ENCODE measurements at regions not wholly inside any gene's neighbourhood (a gene's known extent, or its start where the extent isn't known, plus 50 kb on each side); places are given as distances from the start of the nearest gene placed in this dataset.

- ATAC-seq (no peak), FAIRE-seq (no peak), DNase-seq (ENCODE audit: low read depth, low spot score) (no peak)
- peaks cover 8 to 9% of the 10 kb centered on the region in 2 experiments for H3K27me3 ChIP-seq (replicated peaks in 1 of 2; ENCODE audit: control insufficient read depth in 2 of 2, insufficient read depth in 2 of 2, low read length in 1 of 2)
- CTCF ChIA-PET = no interaction called here
- H3K36me3 ChIP-seq (ENCODE audit: control insufficient read depth in 2 of 2, insufficient read depth in 2 of 2, low read length in 1 of 2) = no peaks in the 10 kb centered on the region
- POLR2A ChIA-PET = no interaction called here
- H3K4me1 ChIP-seq (ENCODE audit: control insufficient read depth, insufficient read depth, low read length) = no peaks in the 10 kb centered on the region
- no peak overlapping the region for H3K4me2 ChIP-seq (ENCODE audit: control insufficient read depth, insufficient read depth)
- H2AFZ ChIP-seq (ENCODE audit: control insufficient read depth, low read depth, low read length) = no peak overlapping the region
- RAD21 ChIA-PET (ENCODE audit: unreplicated experiment) = no interaction called here
- no peak overlapping the region for H3K4me3 ChIP-seq
- H3K79me2 ChIP-seq (ENCODE audit: control insufficient read depth, insufficient read depth, low read length) = no peaks in the 10 kb centered on the region
- no peaks in the 10 kb centered on the region; the same call in 2 of the 3 replicates for H3K9me3 ChIP-seq (replicated peaks; ENCODE audit: control insufficient read depth, insufficient read depth, low read length)
- intact Hi-C loops (cut with micrococcal nuclease; ENCODE audit: unreplicated experiment) (loop anchor here (5.0 kb wide), 1 partner anchor 70 kb away; no protein-coding TSS in a partner anchor), in situ Hi-C loops (cut with MboI) (no loop called here)
- BruUV-seq (replicated peaks) = no TSS peak
- 21% methylated on average over 4 of the region's 4 CpGs for WGBS (ENCODE audit: insufficient coverage, insufficient replicate concordance, low lambda C conversion rate, missing lambda C conversion rate)
- TF ChIP-seq PAX8 (IDR thresholded peaks at IDR 0.05) = no peak
- no peak for TF ChIP-seq ETV6 (conservative IDR thresholded peaks at IDR 0.05 in 1 of 2, IDR thresholded peaks at IDR 0.05 in 1 of 2; ENCODE audit: borderline replicate concordance in 1 of 2, low read depth in 1 of 2)
- no peak for TF ChIP-seq E2F8 (IDR thresholded peaks at IDR 0.05; ENCODE audit: low read depth, partially characterized antibody)
- TF ChIP-seq, protein P1, sequence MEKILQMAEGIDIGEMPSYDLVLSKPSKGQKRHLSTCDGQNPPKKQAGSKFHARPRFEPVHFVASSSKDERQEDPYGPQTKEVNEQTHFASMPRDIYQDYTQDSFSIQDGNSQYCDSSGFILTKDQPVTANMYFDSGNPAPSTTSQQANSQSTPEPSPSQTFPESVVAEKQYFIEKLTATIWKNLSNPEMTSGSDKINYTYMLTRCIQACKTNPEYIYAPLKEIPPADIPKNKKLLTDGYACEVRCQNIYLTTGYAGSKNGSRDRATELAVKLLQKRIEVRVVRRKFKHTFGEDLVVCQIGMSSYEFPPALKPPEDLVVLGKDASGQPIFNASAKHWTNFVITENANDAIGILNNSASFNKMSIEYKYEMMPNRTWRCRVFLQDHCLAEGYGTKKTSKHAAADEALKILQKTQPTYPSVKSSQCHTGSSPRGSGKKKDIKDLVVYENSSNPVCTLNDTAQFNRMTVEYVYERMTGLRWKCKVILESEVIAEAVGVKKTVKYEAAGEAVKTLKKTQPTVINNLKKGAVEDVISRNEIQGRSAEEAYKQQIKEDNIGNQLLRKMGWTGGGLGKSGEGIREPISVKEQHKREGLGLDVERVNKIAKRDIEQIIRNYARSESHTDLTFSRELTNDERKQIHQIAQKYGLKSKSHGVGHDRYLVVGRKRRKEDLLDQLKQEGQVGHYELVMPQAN (conservative IDR thresholded peaks at IDR 0.05) = no peak
- no peak for TF ChIP-seq TARDBP (IDR thresholded peaks at IDR 0.05; ENCODE audit: borderline replicate concordance)
- no peak for TF ChIP-seq BHLHE40 (IDR thresholded peaks at IDR 0.05; ENCODE audit: borderline replicate concordance in 1 of 2, low read depth in 2 of 2, low read length in 1 of 2)
- no peak for TF ChIP-seq CEBPZ (IDR thresholded peaks at IDR 0.05; ENCODE audit: low read depth, low read length)
- TF ChIP-seq TCF3 (IDR thresholded peaks at IDR 0.05; ENCODE audit: borderline replicate concordance, insufficient read depth, low read depth, low read length) = no peak
- TF ChIP-seq CREB1 (IDR thresholded peaks at IDR 0.05; ENCODE audit: low read depth) = no peak
- no peak for TF ChIP-seq TCF7 (IDR thresholded peaks at IDR 0.05; ENCODE audit: borderline replicate concordance)
- TF ChIP-seq SUPT20H (IDR thresholded peaks at IDR 0.05; ENCODE audit: borderline replicate concordance, control insufficient read depth, low read depth, low read length) = no peak
- no peak for TF ChIP-seq POLR2AphosphoS2 (IDR thresholded peaks at IDR 0.05; ENCODE audit: low read depth, low read length)
- H3K27ac ChIP-seq (ENCODE audit: control insufficient read depth, insufficient read depth) = no peak overlapping the region
- H4K20me1 ChIP-seq (ENCODE audit: control insufficient read depth, insufficient read depth) = no peaks in the 10 kb centered on the region
- SMC1A ChIA-PET (ENCODE audit: uncharacterized antibody, unreplicated experiment) = no interaction called here
- no peak overlapping the region for H3K9ac ChIP-seq (ENCODE audit: control insufficient read depth, insufficient read depth, low read length)
Measured at GRCh38 chr5:73307645-73308355, 134.8 kb downstream of the TMEM174 start.
